ENCODE measurements at regions not wholly inside any gene's neighbourhood (a gene's known extent, or its start where the extent isn't known, plus 50 kb on each side); places are given as distances from the start of the nearest gene placed in this dataset.

DNA sequence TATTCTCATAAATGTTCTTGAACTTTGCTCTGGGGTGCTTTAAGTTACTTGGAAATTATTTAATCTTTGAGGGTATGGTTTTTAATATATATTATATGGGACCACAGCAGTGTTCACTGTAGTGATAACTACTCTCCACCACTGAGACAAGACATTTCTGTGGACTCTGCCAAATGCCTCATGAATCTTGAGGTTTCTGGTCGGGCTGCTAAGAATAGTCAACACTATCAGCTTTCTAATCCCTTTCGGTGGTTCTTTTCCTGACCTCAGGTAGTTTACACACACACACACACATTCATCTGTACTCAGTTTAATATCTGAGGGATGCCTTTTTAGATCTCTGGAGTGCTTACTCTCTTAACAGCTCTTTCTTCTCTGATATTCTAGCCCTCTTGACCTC lies 500.7 kb downstream of the MAFB start:
- H3K27me3 ChIP-seq (ENCODE audit: control insufficient read depth in 1 of 2, insufficient read depth in 2 of 2, low read length in 1 of 2): no peaks in the 10 kb centered on the region
- no peak overlapping the region for H3K4me3 ChIP-seq (ENCODE audit: low read length in 2 of 2)
- H3K36me3 ChIP-seq (ENCODE audit: control insufficient read depth in 1 of 2, insufficient read depth in 2 of 2, low read length in 1 of 2): no peaks in the 10 kb centered on the region
- no peak for DNase-seq
- no peak overlapping the region for H3K27ac ChIP-seq (ENCODE audit: low read depth in 1 of 2, low read length in 2 of 2)
- intact Hi-C loops (cut with DNase I): no loop called here
- WGBS, 2 donors: 87 to 91% methylated on average over 2 of the region's 2 CpGs
- H3K9me3 ChIP-seq (ENCODE audit: control insufficient read depth, low read length): no peaks in the 10 kb centered on the region
- ATAC-seq (ENCODE audit: low FRiP score): no peak
- no peaks in the 10 kb centered on the region for H3K4me1 ChIP-seq (ENCODE audit: control insufficient read depth in 1 of 2, insufficient read depth in 2 of 2, low read length in 2 of 2)

DNA sequence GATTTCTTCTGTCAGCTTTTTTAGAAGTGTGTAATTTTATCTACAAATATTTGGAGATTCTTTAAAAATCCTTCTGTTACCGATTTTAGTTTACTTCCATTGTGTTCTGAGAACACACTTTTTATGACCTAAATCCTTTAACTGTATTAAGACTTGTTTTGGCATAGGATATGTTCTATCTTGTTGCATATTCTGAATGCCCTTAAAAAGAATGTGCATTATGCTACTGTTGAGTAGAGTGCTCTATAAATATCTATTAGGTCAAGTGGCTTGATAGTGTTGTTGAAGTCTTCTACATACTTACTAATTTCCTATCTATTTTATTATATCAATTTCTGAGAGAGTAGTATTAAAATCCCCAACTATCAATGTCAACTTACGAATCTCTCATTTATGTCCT lies 502.2 kb downstream of the MAFB start:
- H3K4me3 ChIP-seq (ENCODE audit: low read length in 2 of 2): no peak overlapping the region
- DNase-seq (no peak), ATAC-seq (ENCODE audit: low FRiP score) (no peak)
- 90 to 91% methylated on average over 2 of the region's 2 CpGs for WGBS, 2 donors
- H3K4me1 ChIP-seq (ENCODE audit: control insufficient read depth in 1 of 2, insufficient read depth in 2 of 2, low read length in 2 of 2): no peaks in the 10 kb centered on the region
- H3K27ac ChIP-seq (ENCODE audit: low read depth in 1 of 2, low read length in 2 of 2): no peak overlapping the region
- H3K9me3 ChIP-seq (ENCODE audit: control insufficient read depth, low read length): no peaks in the 10 kb centered on the region
- no peaks in the 10 kb centered on the region for H3K36me3 ChIP-seq (ENCODE audit: control insufficient read depth in 1 of 2, insufficient read depth in 2 of 2, low read length in 1 of 2)
- intact Hi-C loops (cut with DNase I): no loop called here
- no peaks in the 10 kb centered on the region for H3K27me3 ChIP-seq (ENCODE audit: control insufficient read depth in 1 of 2, insufficient read depth in 2 of 2, low read length in 1 of 2)

DNA sequence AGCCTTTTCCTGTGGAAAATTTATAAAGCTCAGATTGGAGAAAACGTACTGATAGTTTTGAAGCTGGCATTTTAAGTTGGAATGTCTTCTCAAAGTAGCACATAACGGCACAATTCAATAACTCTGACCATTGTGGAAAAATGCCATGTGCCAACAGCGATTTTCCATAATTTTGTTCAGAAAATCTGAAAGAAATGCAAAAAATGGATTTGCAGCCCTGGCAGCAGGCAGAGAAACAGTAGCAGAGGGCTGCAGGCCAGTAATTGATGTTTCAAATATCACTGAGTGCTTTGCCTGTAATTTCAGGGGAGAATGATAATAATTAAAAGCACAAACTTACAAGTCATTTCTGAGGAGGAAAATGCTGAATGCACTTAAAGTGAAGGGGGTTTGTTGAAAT lies 507.4 kb downstream of the MAFB start:
- Histone ChIP-seq H3K36me3 (ENCODE audit: control insufficient read depth in 1 of 2, insufficient read depth in 2 of 2, low read length in 1 of 2) (no peaks in the 10 kb centered on the region), H3K27me3 (ENCODE audit: control insufficient read depth in 1 of 2, insufficient read depth in 2 of 2, low read length in 1 of 2) (no peaks in the 10 kb centered on the region), H3K9me3 (ENCODE audit: control insufficient read depth, low read length) (no peaks in the 10 kb centered on the region), H3K4me1 (ENCODE audit: control insufficient read depth in 1 of 2, insufficient read depth in 2 of 2, low read length in 2 of 2) (no peaks in the 10 kb centered on the region), H3K27ac (ENCODE audit: low read depth in 1 of 2, low read length in 2 of 2) (no peak overlapping the region), H3K4me3 (ENCODE audit: low read length in 2 of 2) (no peak overlapping the region)
- intact Hi-C loops (cut with DNase I): no loop called here
- no peak for DNase-seq
- WGBS, 2 donors: 59 to 64% methylated on average over 3 of the region's 3 CpGs
- ATAC-seq (ENCODE audit: low FRiP score): no peak

DNA sequence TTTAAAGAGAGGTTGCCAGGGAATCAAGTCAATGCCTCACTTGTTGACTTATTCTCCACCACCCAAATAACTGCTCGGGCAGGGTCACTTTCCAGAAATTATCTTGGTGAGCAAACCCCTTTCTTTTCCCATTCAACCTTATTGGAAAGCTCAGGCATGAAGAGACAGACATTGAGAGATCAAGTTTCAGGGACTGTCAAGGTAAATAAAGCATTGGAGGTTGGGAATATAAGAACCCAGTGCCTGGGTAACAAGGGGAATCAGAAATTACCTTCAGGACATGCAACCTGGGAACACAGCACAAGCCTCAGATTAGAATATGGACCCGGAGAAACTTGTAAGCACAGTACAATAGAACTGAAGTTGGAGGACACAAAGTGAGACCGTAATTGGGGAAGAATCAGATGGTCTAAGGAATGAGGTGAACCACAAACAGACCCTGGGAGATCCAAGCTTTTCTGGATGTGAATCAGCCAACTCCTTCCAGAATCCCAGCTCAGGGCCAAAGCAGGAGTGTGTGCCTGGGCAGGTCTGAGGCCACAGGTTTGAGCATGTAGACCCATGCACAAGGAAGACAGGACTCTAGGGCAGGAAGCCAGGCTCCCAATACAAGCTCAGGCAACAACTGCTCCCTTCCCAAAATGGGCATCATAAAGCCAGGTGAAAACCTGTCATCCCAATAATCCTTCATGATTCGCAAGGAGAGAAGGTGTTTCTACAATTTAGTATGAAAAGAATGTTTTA lies 512.8 kb downstream of the MAFB start:
- H3K36me3 ChIP-seq (ENCODE audit: control insufficient read depth in 1 of 2, insufficient read depth in 2 of 2, low read length in 1 of 2): no peaks in the 10 kb centered on the region
- no peak for DNase-seq
- WGBS, 2 donors: 93 to 96% methylated on average over 4 of the region's 4 CpGs
- no peaks in the 10 kb centered on the region for H3K27me3 ChIP-seq (ENCODE audit: control insufficient read depth in 1 of 2, insufficient read depth in 2 of 2, low read length in 1 of 2)
- H3K4me3 ChIP-seq (ENCODE audit: low read length in 2 of 2): no peak overlapping the region
- no peaks in the 10 kb centered on the region for H3K4me1 ChIP-seq (ENCODE audit: control insufficient read depth in 1 of 2, insufficient read depth in 2 of 2, low read length in 2 of 2)
- no peaks in the 10 kb centered on the region for H3K9me3 ChIP-seq (ENCODE audit: control insufficient read depth, low read length)
- no peak for ATAC-seq (ENCODE audit: low FRiP score)
- H3K27ac ChIP-seq (ENCODE audit: low read depth in 1 of 2, low read length in 2 of 2): no peak overlapping the region
- intact Hi-C loops (cut with DNase I): no loop called here

DNA sequence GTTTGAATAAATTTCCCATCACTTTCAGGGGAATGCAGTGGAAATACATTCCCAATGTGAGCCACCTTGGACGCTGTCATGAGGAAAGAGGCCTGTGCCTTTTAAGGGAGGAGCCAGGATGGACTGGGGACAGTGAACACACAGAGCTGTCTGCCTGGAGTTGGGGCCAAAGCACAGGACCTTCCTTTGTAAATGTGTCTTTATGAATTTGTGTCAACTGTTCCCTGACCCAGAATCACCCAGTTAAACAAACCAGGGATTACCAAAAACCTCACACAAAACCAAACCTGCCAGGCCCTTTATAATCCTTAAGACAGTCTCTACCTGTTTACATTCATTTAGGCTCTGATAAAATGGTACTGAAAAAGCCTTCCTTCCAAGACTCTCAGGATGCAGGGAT lies 513.7 kb downstream of the MAFB start:
- H3K4me3 ChIP-seq (ENCODE audit: low read length in 2 of 2): no peak overlapping the region
- WGBS, 2 donors: 89 to 100% methylated on average over 1 of the region's 1 CpG
- H3K27ac ChIP-seq (ENCODE audit: low read depth in 1 of 2, low read length in 2 of 2): no peak overlapping the region
- no peak for DNase-seq
- H3K9me3 ChIP-seq (ENCODE audit: control insufficient read depth, low read length): no peaks in the 10 kb centered on the region
- no peaks in the 10 kb centered on the region for H3K36me3 ChIP-seq (ENCODE audit: control insufficient read depth in 1 of 2, insufficient read depth in 2 of 2, low read length in 1 of 2)
- no peaks in the 10 kb centered on the region for H3K4me1 ChIP-seq (ENCODE audit: control insufficient read depth in 1 of 2, insufficient read depth in 2 of 2, low read length in 2 of 2)
- intact Hi-C loops (cut with DNase I): no loop called here
- no peak for ATAC-seq (ENCODE audit: low FRiP score)
- H3K27me3 ChIP-seq (ENCODE audit: control insufficient read depth in 1 of 2, insufficient read depth in 2 of 2, low read length in 1 of 2): no peaks in the 10 kb centered on the region

DNA sequence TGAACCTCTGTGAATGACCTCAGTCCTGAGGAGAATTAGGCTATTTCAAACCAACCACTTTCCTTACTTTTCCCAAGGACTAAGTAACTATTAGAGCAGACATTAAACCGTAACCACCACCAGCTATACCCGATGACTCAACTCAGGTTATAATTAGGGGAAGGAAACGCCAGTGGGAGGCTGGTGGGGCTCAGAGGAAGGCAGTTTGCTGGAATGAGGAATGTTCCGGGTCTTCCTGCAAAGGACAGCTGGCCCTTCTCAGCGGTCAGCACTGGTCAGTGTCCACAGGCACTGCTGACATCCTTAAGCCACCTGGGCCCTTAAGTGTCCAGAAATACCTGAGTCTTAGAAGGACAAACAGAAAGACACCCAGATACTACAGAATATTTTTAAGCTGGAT lies 515.2 kb downstream of the MAFB start:
- 72 to 79% methylated on average over 5 of the region's 5 CpGs for WGBS, 2 donors

DNA sequence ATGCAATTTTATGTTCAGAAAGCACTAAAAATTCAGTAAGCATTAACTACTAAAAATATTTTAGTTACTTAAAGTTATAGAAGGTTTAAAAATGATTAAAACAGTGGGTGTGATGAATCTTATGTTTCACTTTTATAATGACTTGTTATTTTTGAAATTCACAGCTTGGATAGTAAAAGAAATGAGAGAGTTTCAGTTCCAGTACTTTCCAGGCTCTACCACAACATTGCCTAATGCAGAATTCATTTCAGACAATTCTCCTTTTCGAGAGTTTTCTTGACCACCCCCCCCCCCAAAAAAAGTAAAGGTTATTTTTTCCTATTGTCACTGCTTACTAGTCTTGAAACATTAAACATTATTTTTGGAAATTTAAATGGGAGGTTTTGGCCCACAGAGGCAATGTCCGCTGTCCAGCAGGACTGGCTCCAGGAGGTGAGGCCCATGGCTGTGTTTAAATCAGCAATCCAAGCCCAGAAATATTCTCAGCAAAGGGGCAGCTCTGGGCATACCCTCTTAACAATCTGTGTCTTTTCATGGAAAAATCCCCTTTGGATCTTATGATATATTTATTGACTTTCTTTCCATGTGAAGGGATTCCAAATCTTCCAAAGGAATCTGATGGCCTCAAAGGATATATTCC lies 519.9 kb downstream of the MAFB start:
- Histone ChIP-seq H3K9me3 (ENCODE audit: control insufficient read depth, low read length) (no peaks in the 10 kb centered on the region), H3K27me3 (ENCODE audit: control insufficient read depth in 1 of 2, insufficient read depth in 2 of 2, low read length in 1 of 2) (no peaks in the 10 kb centered on the region), H3K4me1 (ENCODE audit: control insufficient read depth in 1 of 2, insufficient read depth in 2 of 2, low read length in 2 of 2) (no peaks in the 10 kb centered on the region), H3K27ac (ENCODE audit: low read depth in 1 of 2, low read length in 2 of 2) (no peak overlapping the region), H3K4me3 (ENCODE audit: low read length in 2 of 2) (no peak overlapping the region), H3K36me3 (ENCODE audit: control insufficient read depth in 1 of 2, insufficient read depth in 2 of 2, low read length in 1 of 2) (no peaks in the 10 kb centered on the region)
- DNase-seq (no peak), ATAC-seq (ENCODE audit: low FRiP score) (no peak)
- intact Hi-C loops (cut with DNase I): loop anchor here in 1 of 2 donors (10.0 kb wide), 2 partner anchors 86 to 776 kb away; no protein-coding TSS in a partner anchor
- 6 to 9% methylated on average over 2 of the region's 2 CpGs for WGBS, 2 donors

More for the DNA sequence above, 515.2 kb downstream of the MAFB start:
- no peaks in the 10 kb centered on the region for H3K36me3 ChIP-seq (ENCODE audit: control insufficient read depth in 1 of 2, insufficient read depth in 2 of 2, low read length in 1 of 2)
- ATAC-seq (ENCODE audit: low FRiP score): no peak
- no peak overlapping the region for H3K4me3 ChIP-seq (ENCODE audit: low read length in 2 of 2)
- peak in 1 of 2 donors; percentile 47 for DNase-seq
- intact Hi-C loops (cut with DNase I): no loop called here
- no peak overlapping the region for H3K27ac ChIP-seq (ENCODE audit: low read depth in 1 of 2, low read length in 2 of 2)
- H3K9me3 ChIP-seq (ENCODE audit: control insufficient read depth, low read length): no peaks in the 10 kb centered on the region
- no peaks in the 10 kb centered on the region for H3K27me3 ChIP-seq (ENCODE audit: control insufficient read depth in 1 of 2, insufficient read depth in 2 of 2, low read length in 1 of 2)
- no peaks in the 10 kb centered on the region for H3K4me1 ChIP-seq (ENCODE audit: control insufficient read depth in 1 of 2, insufficient read depth in 2 of 2, low read length in 2 of 2)

DNA sequence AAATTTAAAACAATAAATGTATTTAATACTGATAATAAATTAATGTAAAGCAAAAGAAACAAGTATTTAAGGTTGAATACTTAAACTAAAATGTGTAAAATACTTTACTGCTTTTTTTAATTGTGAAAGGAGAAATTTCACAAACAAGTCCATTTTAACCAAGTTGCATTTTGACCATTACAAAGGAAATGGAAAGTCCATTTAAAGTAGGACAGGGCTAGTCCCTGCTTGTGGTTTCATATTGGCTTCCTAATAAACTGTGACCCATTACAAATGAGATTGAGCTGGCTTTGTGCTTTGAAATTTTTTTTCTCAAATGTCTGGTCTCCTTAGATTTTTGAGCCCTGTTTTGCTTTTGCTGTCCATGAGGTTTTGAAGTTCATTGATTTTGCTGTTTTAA lies 527.6 kb downstream of the MAFB start:
- Histone ChIP-seq H3K27me3 (ENCODE audit: control insufficient read depth in 1 of 2, insufficient read depth in 2 of 2, low read length in 1 of 2) (no peaks in the 10 kb centered on the region), H3K4me1 (ENCODE audit: control insufficient read depth in 1 of 2, insufficient read depth in 2 of 2, low read length in 2 of 2) (no peaks in the 10 kb centered on the region), H3K27ac (ENCODE audit: low read depth in 1 of 2, low read length in 2 of 2) (no peak overlapping the region), H3K4me3 (ENCODE audit: low read length in 2 of 2) (no peak overlapping the region), H3K9me3 (ENCODE audit: control insufficient read depth, low read length) (no peaks in the 10 kb centered on the region), H3K36me3 (ENCODE audit: control insufficient read depth in 1 of 2, insufficient read depth in 2 of 2, low read length in 1 of 2) (no peaks in the 10 kb centered on the region)
- intact Hi-C loops (cut with DNase I): loop anchor here (2.0 to 10.0 kb wide), 6 partner anchors 89 to 786 kb away; partner anchors contain the start of gene MAFB (in 1 of the 2)
- no peak for ATAC-seq (ENCODE audit: low FRiP score)
- DNase-seq: no peak

DNA sequence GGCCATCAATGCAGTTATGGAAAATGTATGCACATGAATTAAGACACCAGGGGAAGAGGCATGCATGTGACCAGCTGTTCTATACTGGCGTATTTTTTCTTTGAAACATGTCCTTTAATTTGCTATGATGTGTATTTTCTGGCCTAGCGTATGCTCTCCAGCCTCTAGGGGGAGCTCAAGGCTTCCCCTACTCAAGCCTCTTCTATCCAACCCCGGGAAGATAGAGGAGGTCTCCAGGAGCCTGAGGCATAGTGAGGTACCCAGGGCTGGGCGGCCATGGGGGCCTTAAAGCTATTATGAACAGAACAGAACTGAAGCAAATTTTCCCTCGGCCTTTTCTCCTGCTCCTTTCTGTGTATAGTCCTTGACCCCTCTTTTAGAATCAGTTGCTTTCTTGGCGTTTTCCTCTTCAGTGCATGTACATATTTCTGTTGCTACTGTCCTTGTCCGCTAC lies 528.9 kb downstream of the MAFB start:
- intact Hi-C loops (cut with DNase I): loop anchor here (2.0 to 10.0 kb wide), 6 partner anchors 91 to 787 kb away; partner anchors contain the start of gene MAFB (in 1 of the 2)
- H3K36me3 ChIP-seq (ENCODE audit: control insufficient read depth in 1 of 2, insufficient read depth in 2 of 2, low read length in 1 of 2): no peaks in the 10 kb centered on the region
- WGBS, 2 donors: 54 to 57% methylated on average over 7 of the region's 7 CpGs
- H3K4me1 ChIP-seq (ENCODE audit: control insufficient read depth in 1 of 2, insufficient read depth in 2 of 2, low read length in 2 of 2): no peaks in the 10 kb centered on the region
- H3K4me3 ChIP-seq (ENCODE audit: low read length in 2 of 2): no peak overlapping the region
- DNase-seq: peak in 1 of 2 donors; percentile 64
- no peaks in the 10 kb centered on the region for H3K27me3 ChIP-seq (ENCODE audit: control insufficient read depth in 1 of 2, insufficient read depth in 2 of 2, low read length in 1 of 2)
- ATAC-seq (ENCODE audit: low FRiP score): peak; percentile 80
- no peak overlapping the region for H3K27ac ChIP-seq (ENCODE audit: low read depth in 1 of 2, low read length in 2 of 2)
- no peaks in the 10 kb centered on the region for H3K9me3 ChIP-seq (ENCODE audit: control insufficient read depth, low read length)
